Tibial artery (tissue), 4 donors: ENCODE measurements at regions not wholly inside any gene's neighbourhood (a gene's known extent, or its start where the extent isn't known, plus 50 kb on each side); places are given as distances from the start of the nearest gene placed in this dataset.

Source experiments
- DNase-seq, 2 donors: peaks; one replicate each; pipeline ENCODE4 v3.0.0-alpha.2; 2019
- H3K27ac ChIP-seq, 2 donors: fragments of 200-600 bp; sonication (generic) in 1 of 2; 1 replicate in 1 of 2; 2 replicates in 1 of 2; pipeline ENCODE4 v1.5.1; 2018 to 2019; ENCODE audit warnings: mild to moderate bottlenecking in 1 of 2
- H3K27me3 ChIP-seq, 2 donors: fragments of 200-600 bp; sonication (generic) in 1 of 2; one replicate each; pipeline versions ENCODE4 v1.5.1 to v1.6.0; 2016 to 2019
- H3K36me3 ChIP-seq, 3 donors: fragments of 200-600 bp; sonication (generic) in 2 of 3; one replicate each; pipeline ENCODE4 v1.5.1; 2016 to 2019; ENCODE audit warnings: mild to moderate bottlenecking in 2 of 3
- H3K4me1 ChIP-seq, 4 donors: fragments of 200-600 bp; sonication (generic) in 2 of 4; 1 replicate in 3 of 4; 2 replicates in 1 of 4; pipeline ENCODE4 v1.5.1; 2016 to 2019
- H3K4me3 ChIP-seq, 2 donors: fragments of 200-600 bp; sonication (generic) in 1 of 2; 1 replicate in 1 of 2; 2 replicates in 1 of 2; pipeline ENCODE4 v1.5.1; 2018 to 2019; ENCODE audit warnings: mild to moderate bottlenecking in 2 of 2
- H3K9me3 ChIP-seq, 3 donors: fragments of 200-600 bp; sonication (generic) in 1 of 3; one replicate each; pipeline ENCODE4 v1.5.1; 2016 to 2019
- intact Hi-C: fragments of 100-400 bp; cut with DNase I; formaldehyde crosslinking; loops from one replicate; pipeline ENCODE4 v1.15.0; 2023; ENCODE audit warnings: low total_unique reads
- TF ChIP-seq, protein P1 (sequence below), 2 experiments: fragments of 200-600 bp in 1 of 2; fragments of 450-650 bp in 1 of 2; IDR thresholded peaks; one replicate each; pipeline ENCODE4 v1.5.1; 2017 to 2019; ENCODE audit warnings: antibody characterized with exemption in 2 of 2, mild to moderate bottlenecking in 1 of 2, moderate library complexity in 1 of 2

DNA sequence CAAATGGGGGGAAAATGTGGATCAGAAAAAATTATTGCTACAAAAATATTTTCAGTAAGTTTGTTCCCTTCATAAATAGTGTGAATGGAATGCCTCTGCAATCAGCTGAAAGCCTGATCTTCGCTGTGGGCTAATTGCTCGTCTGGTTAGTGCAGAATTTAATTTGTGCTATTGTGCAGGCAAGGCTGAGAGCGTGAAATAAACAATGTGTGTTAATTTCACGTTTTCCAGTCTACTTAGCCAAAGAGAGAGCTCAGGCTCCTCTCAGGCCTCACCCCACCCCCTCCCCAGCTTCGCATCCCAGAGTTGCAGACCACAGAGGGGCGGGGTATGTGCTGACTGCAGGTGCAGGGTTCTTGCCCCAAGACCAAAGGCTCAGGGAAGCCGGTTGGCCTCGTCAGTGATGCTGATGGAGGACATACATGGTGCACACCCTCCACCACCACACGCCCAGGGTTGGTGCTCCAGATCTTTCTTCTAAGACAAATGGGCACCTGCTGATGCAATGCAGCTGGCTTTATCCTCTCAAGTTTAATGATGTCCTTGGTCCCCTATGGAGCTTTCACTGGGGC is 302.6 kb upstream of the SLC14A2 start:
- Histone ChIP-seq H3K4me3 (no peak overlapping the region), H3K9me3 (no peaks in the 10 kb centered on the region), H3K36me3 (no peaks in the 10 kb centered on the region), H3K4me1 (no peaks in the 10 kb centered on the region), H3K27me3 (no peaks in the 10 kb centered on the region), H3K27ac (no peak overlapping the region)
- intact Hi-C loops = no loop called here
- TF ChIP-seq, protein P1, sequence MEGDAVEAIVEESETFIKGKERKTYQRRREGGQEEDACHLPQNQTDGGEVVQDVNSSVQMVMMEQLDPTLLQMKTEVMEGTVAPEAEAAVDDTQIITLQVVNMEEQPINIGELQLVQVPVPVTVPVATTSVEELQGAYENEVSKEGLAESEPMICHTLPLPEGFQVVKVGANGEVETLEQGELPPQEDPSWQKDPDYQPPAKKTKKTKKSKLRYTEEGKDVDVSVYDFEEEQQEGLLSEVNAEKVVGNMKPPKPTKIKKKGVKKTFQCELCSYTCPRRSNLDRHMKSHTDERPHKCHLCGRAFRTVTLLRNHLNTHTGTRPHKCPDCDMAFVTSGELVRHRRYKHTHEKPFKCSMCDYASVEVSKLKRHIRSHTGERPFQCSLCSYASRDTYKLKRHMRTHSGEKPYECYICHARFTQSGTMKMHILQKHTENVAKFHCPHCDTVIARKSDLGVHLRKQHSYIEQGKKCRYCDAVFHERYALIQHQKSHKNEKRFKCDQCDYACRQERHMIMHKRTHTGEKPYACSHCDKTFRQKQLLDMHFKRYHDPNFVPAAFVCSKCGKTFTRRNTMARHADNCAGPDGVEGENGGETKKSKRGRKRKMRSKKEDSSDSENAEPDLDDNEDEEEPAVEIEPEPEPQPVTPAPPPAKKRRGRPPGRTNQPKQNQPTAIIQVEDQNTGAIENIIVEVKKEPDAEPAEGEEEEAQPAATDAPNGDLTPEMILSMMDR (IDR thresholded peaks at IDR 0.05) = no peak
- DNase-seq = no peak

DNA sequence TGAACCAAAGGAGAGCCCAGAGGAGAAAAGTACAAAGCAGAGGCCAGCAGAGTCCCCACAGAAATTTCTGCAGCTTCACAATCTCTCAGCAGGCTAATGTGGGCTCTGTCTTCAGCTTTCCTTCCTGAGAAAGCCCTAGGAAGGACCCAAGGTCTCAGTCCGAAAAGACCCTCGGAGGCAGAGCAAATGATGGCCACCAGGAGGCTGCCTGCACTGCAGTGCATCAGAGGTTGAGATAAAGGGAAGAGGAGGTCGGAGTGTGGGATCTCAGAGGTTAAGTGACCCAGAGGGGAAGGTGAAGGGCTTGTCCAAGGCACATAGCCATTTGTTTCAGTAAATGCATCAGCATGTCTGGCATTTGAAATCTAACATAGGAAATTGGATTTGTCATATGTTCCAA is 299.1 kb upstream of the SLC14A2 start:
- TF ChIP-seq, protein P1 (IDR thresholded peaks at IDR 0.05) = no peak
- H3K4me1 ChIP-seq = peaks cover 3 to 10% (median 6%) of the 10 kb centered on the region in 4 donors
- no peaks in the 10 kb centered on the region for H3K9me3 ChIP-seq
- intact Hi-C loops = no loop called here
- no peaks in the 10 kb centered on the region for H3K27me3 ChIP-seq
- H3K36me3 ChIP-seq = no peaks in the 10 kb centered on the region
- no peak overlapping the region for H3K27ac ChIP-seq
- no peak overlapping the region for H3K4me3 ChIP-seq
- no peak for DNase-seq

DNA sequence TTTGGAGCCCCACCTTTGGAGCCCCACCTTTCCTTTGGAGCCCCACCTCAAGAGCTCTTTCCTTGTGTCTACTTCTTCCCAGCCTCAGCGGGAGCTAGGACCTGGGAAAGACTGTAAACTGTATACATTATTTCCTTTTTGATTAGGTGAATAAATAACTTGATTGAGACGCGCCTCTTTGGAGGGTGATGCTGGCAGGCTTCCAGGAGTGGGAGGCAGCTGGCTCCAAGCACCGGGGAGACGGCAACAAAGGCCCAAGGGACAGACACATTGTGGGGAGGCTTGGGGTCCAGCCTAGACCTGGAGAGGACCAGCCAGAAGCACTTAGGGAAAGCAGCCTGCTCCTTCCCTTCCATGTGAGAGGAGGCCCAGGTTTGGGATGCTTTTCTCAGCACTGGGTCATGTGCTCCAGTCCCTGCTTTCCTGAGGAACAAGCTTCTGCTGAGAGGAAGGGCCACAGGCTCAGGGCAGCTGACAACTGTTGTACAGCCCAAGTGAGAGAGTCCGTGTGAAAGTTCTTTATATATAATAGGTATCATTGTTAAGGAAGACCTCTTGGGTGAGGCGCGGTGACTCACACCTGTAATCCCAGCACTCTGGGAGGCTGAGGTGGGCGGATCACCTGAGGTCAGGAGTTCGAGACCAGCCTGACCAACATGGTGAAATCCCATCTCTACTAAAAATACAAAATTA is 297.2 kb upstream of the SLC14A2 start:
- Histone ChIP-seq H3K27me3 (no peaks in the 10 kb centered on the region), H3K4me1 (peaks cover 3 to 27% (median 10%) of the 10 kb centered on the region in 4 donors), H3K4me3 (no peak overlapping the region), H3K27ac (no peak overlapping the region), H3K9me3 (no peaks in the 10 kb centered on the region), H3K36me3 (no peaks in the 10 kb centered on the region)
- DNase-seq = no peak
- intact Hi-C loops = no loop called here
- TF ChIP-seq, protein P1 (IDR thresholded peaks at IDR 0.05) = no peak

DNA sequence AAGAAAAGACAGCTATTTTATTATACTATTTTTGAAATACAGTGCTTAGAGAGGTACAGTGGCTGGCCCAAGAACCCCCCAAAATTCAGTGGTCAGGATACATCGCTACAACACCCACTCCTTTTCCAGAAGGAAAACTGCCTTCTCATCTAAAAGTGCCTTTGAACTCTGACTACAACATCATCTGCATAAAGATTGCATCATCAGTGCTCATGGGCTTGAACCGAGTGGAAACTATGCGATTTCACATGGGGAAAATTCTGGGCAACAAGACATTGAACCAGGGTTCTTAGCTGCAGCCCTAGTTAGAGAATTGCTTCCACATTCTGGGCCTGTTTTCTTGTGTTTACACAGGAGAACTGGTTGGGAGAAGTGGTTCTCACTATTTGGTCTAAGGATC is 294.6 kb upstream of the SLC14A2 start:
- Histone ChIP-seq H3K9me3 (no peaks in the 10 kb centered on the region), H3K4me3 (no peak overlapping the region), H3K4me1 (peaks cover 3 to 50% (median 16%) of the 10 kb centered on the region in 4 donors), H3K27ac (no peak overlapping the region), H3K27me3 (no peaks in the 10 kb centered on the region), H3K36me3 (no peaks in the 10 kb centered on the region)
- DNase-seq = no peak
- intact Hi-C loops = loop anchor here (10.0 kb wide), 1 partner anchor 54 kb away; no protein-coding TSS in a partner anchor
- TF ChIP-seq, protein P1 (IDR thresholded peaks at IDR 0.05) = no peak

DNA sequence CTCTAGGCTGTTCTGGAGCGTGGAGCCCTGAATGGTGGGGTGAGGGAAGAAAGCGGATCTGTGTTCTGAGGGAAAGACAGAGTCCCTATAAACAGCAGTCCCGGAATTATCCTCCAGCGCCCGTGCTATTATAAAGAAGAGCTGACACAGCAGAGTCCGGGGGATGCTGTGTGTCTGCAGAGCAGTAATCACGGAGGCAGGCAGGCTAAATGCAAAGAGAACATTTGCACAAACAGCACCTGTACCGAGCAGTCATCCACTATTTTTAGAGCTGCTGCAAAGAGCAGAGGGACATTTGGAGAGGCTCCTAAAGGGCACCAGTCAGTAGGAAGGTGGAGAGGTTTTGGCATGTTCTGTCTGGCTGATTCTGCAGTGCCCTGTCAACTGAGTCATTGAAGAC is 293.8 kb upstream of the SLC14A2 start:
- no peaks in the 10 kb centered on the region for H3K36me3 ChIP-seq
- TF ChIP-seq, protein P1 (IDR thresholded peaks at IDR 0.05) = no peak
- DNase-seq = no peak
- H3K9me3 ChIP-seq = no peaks in the 10 kb centered on the region
- H3K4me1 ChIP-seq = peaks cover 3 to 50% (median 16%) of the 10 kb centered on the region in 4 donors
- intact Hi-C loops = loop anchor here (10.0 kb wide), 1 partner anchor 53 kb away; no protein-coding TSS in a partner anchor
- H3K27ac ChIP-seq = no peak overlapping the region
- H3K27me3 ChIP-seq = no peaks in the 10 kb centered on the region
- H3K4me3 ChIP-seq = no peak overlapping the region
